NCI-H1930 (cell line): ENCODE measurements at regions not wholly inside any gene's neighbourhood (a gene's known extent, or its start where the extent isn't known, plus 50 kb on each side); places are given as distances from the start of the nearest gene placed in this dataset.
"Not testable (repeated sequence)": the region's sequence is repeated elsewhere in the genome, so short reads cannot be mapped to it uniquely, and the experiment has no call there.

ENCODE experiments used
- DNase-seq, 2 experiments: peaks; one replicate each; lab custom pipeline; 2025; lab: John Stamatoyannopoulos, UW

DNA sequence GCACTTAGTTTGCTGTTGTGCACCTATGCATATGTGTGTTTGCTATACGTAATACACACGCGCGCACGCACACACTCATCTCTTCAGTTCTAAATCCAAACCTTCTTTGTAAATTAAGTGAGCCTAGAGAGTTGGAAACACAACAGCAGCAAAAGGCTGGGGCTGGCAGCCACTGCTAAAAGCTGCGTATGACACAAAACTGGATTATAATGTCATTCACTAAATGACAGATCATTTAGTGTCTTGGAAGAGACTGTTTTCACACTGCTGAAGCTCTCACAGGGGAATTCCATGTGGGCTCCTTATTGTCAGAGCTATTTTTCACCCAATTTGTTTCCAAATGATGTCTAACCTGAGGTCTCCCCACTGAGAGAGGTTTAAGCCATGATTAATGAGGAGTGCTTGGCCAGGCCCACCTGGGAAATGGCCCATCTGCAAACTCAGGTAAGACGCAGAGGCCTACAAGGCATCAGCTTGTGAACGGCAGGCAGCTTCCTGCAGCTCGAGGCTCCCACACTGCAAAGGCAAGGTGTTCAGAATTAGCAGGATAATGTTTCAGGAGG lies 94.2 kb downstream of the OLIG3 start:
- peak in 1 of 2 experiments; percentile 45 for DNase-seq

- no peak for DNase-seq
Measured at GRCh38 chr6:137395316-137395715, 98.9 kb downstream of the OLIG3 start.

DNA sequence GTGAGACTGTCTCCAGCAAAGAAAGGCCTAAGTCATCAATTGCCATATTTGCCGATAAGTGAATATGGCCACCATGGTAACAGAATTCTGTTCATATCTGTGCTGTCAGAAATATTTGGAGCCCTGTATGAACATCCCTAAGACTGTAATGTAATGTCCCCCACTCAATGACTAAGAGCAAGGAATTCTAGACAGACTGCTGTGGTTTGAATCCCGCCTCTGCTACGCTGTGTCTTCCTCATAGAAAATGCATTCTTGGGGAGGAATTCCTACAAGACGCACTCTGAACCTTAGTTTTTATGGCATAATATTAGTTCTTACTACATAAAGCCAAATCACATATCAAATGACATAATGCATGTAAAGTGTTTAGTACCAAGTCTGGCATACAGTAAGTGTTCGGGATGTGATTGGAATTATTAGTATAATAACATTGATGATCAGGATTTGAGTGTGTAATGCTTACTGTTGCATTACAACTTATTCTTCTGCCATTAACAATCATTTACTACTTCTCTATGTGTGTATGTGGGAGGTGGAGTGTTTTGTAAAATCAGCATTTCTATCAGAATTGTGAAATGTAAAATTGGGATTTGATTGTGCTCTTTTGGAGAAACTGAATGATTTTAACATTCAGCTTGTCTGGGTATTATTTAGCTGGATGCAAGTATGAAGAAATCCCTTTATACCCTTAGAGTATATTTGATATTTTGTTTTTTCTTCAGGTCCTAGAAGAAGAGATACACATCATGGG lies 103.0 kb downstream of the OLIG3 start:
- no peak for DNase-seq

DNA sequence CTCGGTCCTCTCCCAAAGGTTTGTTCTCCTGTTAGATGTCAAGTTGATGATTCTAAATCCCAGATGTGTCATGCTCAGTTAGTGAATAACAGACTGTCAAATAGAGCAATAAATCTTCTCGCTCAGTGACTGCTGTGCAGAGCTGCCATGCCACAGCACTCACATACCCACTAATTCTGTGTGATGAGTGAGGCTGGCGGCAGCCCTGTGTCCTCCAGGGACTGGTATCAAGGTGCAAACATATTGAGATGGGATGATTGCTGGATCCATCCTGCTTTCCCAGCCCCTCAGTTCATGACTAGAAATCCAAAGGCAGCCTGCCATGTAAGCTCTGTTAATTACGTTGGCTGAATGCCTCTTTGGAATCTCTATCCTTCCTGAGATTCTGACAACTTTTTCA lies 103.9 kb downstream of the OLIG3 start:
- DNase-seq, result no peak

GRCh38 chr6:137389150-137389704 lies 105.0 kb downstream of the OLIG3 start:
- DNase-seq, result no peak

GRCh38 chr6:137387096-137387764 lies 107.0 kb downstream of the OLIG3 start:
- no peak for DNase-seq

DNA sequence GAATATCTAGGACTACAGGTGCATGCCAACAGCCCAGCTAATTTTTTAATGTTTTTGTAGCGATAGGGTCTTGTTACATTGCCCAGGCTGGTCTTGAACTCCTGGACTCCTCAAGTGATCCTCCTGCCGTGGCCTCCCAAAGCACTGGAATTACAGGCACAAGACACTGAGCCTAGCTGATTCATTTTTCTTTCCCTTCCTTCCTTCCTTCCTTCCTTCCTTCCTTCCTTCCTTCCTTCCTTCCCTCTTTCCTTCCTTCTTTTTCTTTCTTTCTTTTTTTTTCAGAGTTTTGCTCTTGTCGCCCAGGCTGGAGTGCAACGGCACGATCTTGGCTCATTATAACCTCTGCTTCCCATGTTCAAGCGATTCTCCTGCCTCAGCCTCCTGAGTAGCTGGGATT lies 110.9 kb downstream of the OLIG3 start:
- not testable (repeated sequence) for DNase-seq

GRCh38 chr6:137378090-137378369 lies 116.2 kb downstream of the OLIG3 start:
- DNase-seq, result no peak

DNA sequence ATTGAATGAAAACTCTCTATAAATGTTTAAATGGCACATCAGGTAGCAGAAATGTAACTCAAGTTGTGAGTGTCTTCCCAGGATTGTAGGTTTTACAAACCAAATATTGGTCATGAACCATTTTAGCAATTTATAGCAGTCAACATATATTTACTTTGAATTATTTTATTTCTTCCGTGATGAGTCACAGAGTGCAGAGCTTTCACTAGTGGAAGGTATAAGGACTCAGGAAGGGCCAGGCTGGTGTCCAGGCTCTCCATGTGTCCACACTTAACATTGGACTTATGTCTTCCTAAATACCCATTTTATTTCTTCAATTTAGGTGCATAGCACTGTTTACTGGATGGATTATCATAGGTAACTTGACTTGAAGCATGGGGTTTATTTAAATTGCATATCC lies 120.9 kb downstream of the OLIG3 start:
- no peak for DNase-seq

DNA sequence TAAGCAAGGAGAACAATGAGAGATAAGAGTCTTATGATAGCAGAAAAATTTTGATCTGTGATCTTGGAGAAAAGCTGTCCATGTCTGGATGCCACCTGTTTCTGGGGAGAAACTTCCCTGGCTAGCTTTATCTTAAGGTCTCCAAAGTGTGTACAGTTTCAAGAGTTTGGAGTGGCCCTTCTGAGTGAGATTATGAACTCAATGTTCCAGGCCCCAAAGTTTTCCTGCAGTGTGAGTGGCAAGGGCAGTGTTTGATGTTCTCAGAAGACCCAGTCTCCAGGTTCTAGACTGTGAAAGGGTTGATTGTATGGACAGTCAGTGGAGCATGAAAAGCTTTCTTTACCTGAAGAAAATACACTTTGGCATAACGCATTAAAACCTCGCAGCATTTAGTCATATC lies 121.7 kb downstream of the OLIG3 start:
- no peak for DNase-seq

DNA sequence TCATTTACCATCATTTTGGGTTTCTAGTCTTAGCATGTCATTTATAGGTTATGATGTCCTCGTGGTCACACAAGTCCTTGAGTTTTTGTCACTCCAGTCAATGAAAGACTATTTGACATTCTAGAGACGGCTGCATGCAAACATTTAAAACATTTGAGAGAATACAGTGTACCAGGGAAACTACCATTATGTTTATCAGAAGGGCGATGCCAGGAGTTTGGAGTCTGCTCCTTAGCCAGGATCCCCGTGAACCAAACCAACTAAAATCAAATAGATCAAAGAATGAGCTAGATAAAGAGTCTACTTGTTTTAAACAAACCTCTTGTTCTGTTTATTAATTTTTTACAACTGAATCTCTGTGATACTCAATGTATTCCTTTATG lies 122.6 kb downstream of the OLIG3 start:
- no peak for DNase-seq

DNA sequence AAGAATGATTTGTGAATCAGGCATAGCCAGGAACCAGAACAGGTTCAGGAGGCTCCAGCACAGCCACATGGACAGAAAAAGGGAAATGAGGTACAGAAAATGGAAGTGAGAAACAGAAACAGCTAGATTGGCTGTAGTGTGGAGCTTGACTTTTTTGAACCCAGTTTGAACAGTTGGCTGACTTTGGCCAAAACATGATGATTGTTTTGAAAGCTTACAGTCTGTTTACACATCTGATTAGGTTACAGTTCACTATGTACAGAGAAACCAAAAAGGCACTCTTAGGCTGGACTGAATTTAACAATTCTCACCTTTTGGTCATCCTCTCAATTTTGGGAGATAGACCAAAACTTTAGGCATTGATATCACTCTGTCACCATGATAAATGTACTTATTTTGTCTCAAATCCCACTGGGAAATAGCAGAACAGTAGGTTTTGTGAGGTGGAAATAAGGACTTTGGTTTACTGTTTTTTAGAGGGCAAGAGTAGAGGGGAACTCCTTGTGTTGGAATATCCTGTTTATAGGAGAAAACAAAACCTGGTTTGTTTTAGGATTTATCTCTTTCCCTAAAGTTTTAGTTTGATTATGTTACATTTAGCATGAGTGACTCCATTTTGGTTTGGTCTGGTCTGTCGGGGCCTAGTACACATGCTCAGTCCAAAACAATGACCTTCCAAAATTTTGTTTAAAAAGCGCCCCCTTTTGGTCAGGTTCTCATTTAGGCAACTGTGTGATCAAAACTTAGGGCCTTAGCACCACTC lies 123.1 kb downstream of the OLIG3 start:
- no peak for DNase-seq

DNA sequence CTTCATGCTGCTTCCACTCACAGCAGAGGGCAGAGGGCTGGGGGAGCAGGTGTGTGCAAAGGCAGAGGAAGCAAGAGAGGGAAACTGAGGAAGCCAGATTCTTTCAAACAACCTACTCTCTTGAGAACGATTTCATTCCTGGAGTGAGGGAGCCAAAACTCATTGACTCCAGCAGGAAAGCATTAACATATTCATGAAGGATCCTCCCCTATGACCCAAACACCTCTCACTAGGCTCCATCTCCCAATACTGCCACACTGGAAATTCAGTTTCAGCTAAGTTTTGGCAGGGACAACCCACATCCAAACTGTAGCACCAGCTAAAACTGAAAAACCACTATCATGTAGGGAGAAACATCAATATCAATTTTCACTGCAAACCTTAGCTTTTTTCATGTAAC lies 125.1 kb downstream of the OLIG3 start:
- no peak for DNase-seq

DNA sequence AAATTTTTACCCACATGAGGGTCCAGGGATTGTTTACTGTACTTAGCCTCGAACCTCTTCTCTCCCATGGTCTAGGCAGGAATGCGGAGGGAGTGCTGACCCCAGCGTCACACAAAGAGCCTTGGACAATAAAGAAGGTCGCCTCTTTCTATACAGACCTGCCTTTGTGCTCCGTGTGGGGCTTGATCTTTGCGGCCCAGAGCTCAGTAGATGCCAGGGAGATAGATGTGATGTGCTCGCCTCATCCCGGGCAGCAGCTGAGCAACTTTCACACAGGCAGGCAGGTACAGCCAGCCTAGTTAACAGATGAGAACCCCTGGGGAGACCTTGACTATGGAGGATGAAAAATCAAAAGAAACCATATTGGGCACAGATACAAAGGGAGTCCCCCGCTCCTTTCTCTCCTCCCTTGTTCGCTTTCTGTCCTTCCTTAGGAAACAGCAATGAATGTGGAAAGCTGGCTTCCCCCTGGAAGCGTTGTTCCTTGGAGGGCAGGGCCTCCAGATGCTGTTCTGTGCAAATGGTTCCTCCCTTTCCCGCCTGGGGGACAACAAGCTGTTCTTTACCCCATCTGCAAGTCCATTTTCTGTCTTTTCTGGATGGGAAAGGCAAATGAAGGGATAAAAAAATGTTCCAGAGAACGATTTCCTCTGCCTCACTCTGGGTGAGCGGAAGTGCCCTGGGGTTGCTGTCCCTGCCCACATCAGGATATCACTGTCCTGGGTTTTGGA lies 128.3 kb downstream of the OLIG3 start:
- no peak for DNase-seq

- DNase-seq, result no peak
Measured at GRCh38 chr6:137363805-137364138, 130.4 kb downstream of the OLIG3 start.

DNA sequence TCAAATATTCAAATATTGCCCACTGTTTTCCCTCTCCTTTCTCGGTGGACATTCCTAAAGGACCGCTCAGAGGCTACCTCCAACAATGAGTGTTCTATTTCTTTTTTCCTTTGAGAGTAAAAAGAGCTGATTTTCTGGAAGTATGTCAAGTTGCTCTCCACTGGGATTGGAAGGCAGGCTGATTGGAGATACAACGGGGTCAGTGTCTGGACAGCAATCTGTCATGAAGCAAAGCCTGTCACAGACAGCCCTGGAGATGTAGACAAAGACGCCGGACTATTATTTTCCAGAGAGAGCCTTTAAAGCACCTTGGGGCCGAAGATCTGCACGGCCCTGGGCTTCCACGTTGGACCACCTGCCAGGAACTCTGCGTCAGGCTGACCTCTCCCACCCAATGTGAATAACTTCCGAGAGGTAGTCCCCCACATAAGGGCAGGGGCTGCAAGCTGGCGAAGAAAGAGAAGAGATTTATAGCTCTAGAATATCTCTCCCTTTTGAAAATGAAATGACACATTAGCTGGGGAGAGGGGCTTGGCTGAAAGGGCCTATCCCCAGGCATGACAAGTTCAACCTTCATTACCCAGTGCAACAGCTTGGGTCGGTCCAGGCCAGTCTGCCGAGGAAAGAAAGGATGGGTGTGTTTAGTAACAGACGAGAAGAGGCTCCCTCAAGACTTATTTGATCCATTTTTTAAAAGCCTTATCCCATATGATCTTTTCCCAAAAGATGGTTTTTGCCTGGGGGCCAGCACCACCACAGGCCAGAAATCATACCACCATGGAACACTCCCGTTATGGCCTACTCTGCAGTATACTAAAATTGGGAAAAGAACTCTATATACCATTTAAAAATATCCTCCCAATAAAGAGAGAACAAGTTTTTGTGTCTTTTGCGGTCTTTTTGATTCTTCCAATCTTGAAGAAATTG lies 131.1 kb downstream of the OLIG3 start:
- no peak for DNase-seq

GRCh38 chr6:137361701-137362100 lies 132.5 kb downstream of the OLIG3 start:
- no peak for DNase-seq

GRCh38 chr6:137358273-137358672 lies 135.9 kb downstream of the OLIG3 start:
- no peak for DNase-seq

GRCh38 chr6:137357948-137358266 lies 136.3 kb downstream of the OLIG3 start:
- no peak for DNase-seq

DNA sequence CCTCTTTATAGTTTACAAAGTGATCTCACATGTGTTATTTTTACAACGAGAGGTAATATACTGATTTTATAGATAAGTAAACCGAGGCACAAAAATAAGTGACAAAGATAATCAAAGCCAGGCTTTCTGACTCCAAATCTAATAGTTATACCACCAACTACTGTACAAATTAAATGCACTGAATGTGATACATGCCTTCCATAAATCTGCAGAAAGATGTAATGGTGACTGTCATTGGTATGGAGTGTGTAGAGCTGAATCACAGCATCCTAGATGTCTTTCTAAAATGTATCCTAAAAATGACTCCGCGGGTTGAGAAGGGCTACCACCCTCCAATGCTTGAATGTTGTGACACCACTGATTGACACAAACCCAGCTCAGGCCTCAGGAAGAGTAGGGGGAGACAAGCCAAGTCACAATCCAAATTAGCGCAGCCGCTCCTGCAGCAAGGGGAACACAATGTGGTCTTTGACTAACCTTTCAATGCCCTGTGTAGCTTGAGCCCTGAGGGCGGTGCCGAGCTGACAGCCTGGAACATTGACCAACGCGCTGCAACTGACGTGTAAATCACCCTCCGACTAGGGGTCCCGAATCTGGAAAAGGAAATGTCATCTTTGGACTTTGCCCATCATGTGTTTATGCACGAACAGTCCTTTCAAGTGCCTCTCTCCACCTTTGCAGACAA lies 136.8 kb downstream of the OLIG3 start:
- DNase-seq, result no peak
